Cardiac muscle cell (in vitro differentiated cells and primary cell): ENCODE measurements at regions not wholly inside any gene's neighbourhood (a gene's known extent, or its start where the extent isn't known, plus 50 kb on each side); places are given as distances from the start of the nearest gene placed in this dataset.

Experiments used
- DNase-seq, 2 donors: peaks; one replicate each; pipeline versions ENCODE4 v3.0.0 to v3.0.0-alpha.2; 2010 to 2017; ENCODE audit warnings: low read depth in 1 of 2, low spot score in 1 of 2
- H3K27ac ChIP-seq: fragments of 200-600 bp; sonication (generic); 2 replicates; pipeline ENCODE4 v1.5.1; 2016
- H3K27me3 ChIP-seq: fragments of 200-600 bp; sonication (generic); 2 replicates; pipeline ENCODE4 v1.6.0; 2016; ENCODE audit warnings: control low read depth
- H3K36me3 ChIP-seq: fragments of 200-600 bp; sonication (generic); 2 replicates; pipeline ENCODE4 v1.5.1; 2016; ENCODE audit warnings: control low read depth
- H3K4me1 ChIP-seq: fragments of 200-600 bp; sonication (generic); 2 replicates; pipeline ENCODE4 v1.8.1; 2017; ENCODE audit warnings: low read depth, mild to moderate bottlenecking, mixed run types
- H3K4me3 ChIP-seq: fragments of 200-600 bp; sonication (generic); 2 replicates; pipeline ENCODE4 v1.5.1; 2016; ENCODE audit warnings: mild to moderate bottlenecking
- H3K9me3 ChIP-seq: fragments of 200-600 bp; sonication (generic); 2 replicates; pipeline ENCODE4 v1.5.1; 2017; ENCODE audit warnings: low read depth, mild to moderate bottlenecking, control low read depth
- TF ChIP-seq, protein P1 (sequence below): IDR thresholded peaks from 2 replicates; pipeline ENCODE4 v1.5.1; 2012; ENCODE audit warnings: low read depth, mild to moderate bottlenecking, low read length

DNA sequence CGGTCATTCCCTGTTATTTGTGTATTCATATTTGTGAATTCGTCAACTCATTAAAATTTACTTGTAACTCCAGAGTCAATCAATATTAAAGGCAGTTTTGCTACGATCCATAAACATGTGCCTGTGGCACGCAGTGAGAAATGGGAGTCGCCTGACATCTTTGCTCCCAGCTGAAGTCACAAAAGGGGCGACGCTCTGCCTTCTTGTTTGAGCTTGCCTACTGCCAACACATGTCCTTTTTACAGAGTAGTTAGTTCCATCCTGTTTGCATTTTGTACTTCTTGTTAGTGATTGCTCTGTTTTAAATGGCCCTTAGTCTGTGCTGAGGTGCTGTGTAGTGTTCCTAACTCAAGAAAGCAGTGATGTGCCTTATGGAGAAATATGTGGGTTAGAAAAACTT is 305.3 kb downstream of the ETS1 start:
- no peak overlapping the region for H3K4me3 ChIP-seq
- no peak for DNase-seq
- no peaks in the 10 kb centered on the region for H3K36me3 ChIP-seq
- no peaks in the 10 kb centered on the region for H3K9me3 ChIP-seq
- peaks cover 53% of the 10 kb centered on the region for H3K27me3 ChIP-seq
- TF ChIP-seq, protein P1, sequence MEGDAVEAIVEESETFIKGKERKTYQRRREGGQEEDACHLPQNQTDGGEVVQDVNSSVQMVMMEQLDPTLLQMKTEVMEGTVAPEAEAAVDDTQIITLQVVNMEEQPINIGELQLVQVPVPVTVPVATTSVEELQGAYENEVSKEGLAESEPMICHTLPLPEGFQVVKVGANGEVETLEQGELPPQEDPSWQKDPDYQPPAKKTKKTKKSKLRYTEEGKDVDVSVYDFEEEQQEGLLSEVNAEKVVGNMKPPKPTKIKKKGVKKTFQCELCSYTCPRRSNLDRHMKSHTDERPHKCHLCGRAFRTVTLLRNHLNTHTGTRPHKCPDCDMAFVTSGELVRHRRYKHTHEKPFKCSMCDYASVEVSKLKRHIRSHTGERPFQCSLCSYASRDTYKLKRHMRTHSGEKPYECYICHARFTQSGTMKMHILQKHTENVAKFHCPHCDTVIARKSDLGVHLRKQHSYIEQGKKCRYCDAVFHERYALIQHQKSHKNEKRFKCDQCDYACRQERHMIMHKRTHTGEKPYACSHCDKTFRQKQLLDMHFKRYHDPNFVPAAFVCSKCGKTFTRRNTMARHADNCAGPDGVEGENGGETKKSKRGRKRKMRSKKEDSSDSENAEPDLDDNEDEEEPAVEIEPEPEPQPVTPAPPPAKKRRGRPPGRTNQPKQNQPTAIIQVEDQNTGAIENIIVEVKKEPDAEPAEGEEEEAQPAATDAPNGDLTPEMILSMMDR, result no peak
- no peaks in the 10 kb centered on the region for H3K4me1 ChIP-seq
- no peak overlapping the region for H3K27ac ChIP-seq

DNA sequence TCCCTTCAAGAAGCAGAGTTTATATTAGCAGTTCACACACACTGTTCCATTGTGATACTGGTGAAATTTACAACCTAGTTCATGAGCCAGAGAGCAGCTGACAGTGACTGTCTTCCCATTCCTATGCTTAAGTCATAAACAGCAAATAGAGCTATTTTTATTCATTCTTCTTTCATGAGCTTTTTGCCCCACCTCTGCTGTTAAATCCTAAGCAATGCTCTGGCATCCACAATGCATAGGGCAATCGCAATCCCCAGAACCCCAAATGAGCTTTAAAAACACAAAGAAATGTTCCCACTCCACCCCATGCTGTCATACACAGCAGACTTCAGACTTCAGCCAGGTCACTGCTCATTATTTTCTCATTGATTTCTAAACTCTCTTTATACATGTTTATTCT is 307.5 kb downstream of the ETS1 start:
- Histone ChIP-seq H3K4me3 (no peak overlapping the region), H3K27me3 (peaks cover 36% of the 10 kb centered on the region), H3K27ac (no peak overlapping the region), H3K36me3 (no peaks in the 10 kb centered on the region), H3K4me1 (no peaks in the 10 kb centered on the region), H3K9me3 (no peaks in the 10 kb centered on the region)
- DNase-seq, result peak in 1 of 2 donors; percentile 16
- TF ChIP-seq, protein P1, result no peak

DNA sequence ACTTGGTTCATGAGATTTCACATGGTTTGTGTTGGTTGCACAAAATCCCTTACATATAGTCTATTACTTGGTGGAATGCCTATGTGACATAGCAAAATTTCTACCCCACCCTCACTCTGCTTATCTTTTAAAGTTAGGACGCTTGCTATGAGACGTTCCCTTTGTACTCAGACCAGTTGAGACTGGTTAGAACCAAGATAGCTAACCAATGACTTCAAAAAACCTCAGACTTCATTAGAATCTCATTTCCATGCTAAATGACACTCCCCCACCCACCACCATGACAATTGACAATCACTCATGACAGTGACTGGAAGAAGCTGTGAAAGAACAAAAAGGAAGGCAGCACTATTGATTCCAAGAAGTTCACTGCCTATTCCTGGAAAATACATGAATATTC is 313.6 kb downstream of the ETS1 start:
- no peaks in the 10 kb centered on the region for H3K36me3 ChIP-seq
- TF ChIP-seq, protein P1, result no peak
- H3K4me1 ChIP-seq, result no peaks in the 10 kb centered on the region
- peaks cover 8% of the 10 kb centered on the region for H3K27me3 ChIP-seq
- H3K4me3 ChIP-seq, result no peak overlapping the region
- no peaks in the 10 kb centered on the region for H3K9me3 ChIP-seq
- no peak for DNase-seq
- no peak overlapping the region for H3K27ac ChIP-seq

DNA sequence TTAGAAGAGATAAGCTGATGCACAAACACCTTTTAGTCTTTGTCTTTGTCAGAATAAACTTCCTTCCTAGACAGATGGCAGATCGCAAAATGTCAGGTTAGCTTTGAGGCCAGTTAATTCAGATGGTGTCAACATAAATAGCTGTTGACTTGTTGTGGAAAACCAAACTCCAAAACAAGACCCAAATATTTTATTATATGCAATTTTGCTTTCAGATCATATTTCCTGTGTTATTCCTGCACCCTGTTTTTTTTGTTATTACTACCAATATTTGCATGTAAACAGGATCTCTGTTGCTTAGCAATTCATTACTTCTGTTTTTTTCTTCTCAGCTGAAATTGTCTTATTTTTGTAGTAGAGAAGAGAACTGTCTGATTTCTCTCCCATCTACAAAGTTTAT is 316.0 kb downstream of the ETS1 start:
- no peak overlapping the region for H3K4me3 ChIP-seq
- no peak overlapping the region for H3K27ac ChIP-seq
- TF ChIP-seq, protein P1, result no peak
- no peaks in the 10 kb centered on the region for H3K4me1 ChIP-seq
- no peaks in the 10 kb centered on the region for H3K9me3 ChIP-seq
- H3K27me3 ChIP-seq, result peaks cover 2% of the 10 kb centered on the region
- no peaks in the 10 kb centered on the region for H3K36me3 ChIP-seq
- no peak for DNase-seq

DNA sequence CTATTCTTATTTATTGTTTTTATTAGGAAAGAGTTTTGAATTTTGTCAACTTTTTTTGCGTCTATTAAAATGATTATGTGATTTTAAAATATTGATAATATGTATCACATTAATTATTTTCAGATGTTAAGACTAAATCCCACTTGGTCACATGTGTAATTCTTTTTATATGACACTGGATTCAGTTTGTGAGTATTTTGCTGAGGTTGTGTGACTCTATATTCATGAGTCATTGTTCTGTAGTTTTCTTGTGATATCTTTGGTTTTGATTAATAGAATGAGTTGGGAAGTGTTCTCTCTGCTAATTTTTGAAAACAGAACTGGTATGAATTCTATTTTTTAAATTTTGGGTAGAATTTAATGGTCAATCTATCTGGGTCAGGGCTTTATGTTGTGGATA is 317.9 kb downstream of the ETS1 start:
- H3K27me3 ChIP-seq, result peaks cover 17% of the 10 kb centered on the region

More for the DNA sequence above, 317.9 kb downstream of the ETS1 start:
- Histone ChIP-seq H3K4me1 (no peaks in the 10 kb centered on the region), H3K4me3 (no peak overlapping the region), H3K27ac (no peak overlapping the region), H3K9me3 (peaks cover 2% of the 10 kb centered on the region), H3K36me3 (no peaks in the 10 kb centered on the region)
- TF ChIP-seq, protein P1, result no peak
- DNase-seq, result no peak
